H1 (cell line): ENCODE measurements at regions not wholly inside any gene's neighbourhood (a gene's known extent, or its start where the extent isn't known, plus 50 kb on each side); places are given as distances from the start of the nearest gene placed in this dataset.

ENCODE experiments used
- CTCF ChIA-PET: fragments of 300-600 bp; sonication (Branson Sonifier 250); formaldehyde crosslinking; loops from one replicate; lab custom pipeline; 2021; ENCODE audit not compliant: partially characterized antibody; lab: Charles Lee
- POLR2A ChIA-PET: fragments of 300-600 bp; sonication (Branson Sonifier 250); formaldehyde crosslinking; loops from one replicate; lab custom pipeline; 2021; ENCODE audit warnings: inconsistent platforms; ENCODE audit not compliant: partially characterized antibody; lab: Charles Lee
- DNase-seq, 2 experiments: peaks; one replicate each; pipeline versions ENCODE4 v3.0.0 to v3.0.0-alpha.2; 2010 to 2022; ENCODE audit warnings: low spot score in 2 of 2, low read depth in 1 of 2, mixed read lengths in 1 of 2
- FAIRE-seq: peaks from 2 replicates; lab custom pipeline; 2011; peaks lifted over from hg19 to GRCh38; lab: Jason Lieb, UNC
- H2AFZ ChIP-seq: 2 replicates; pipeline ENCODE4 v1.8.1; 2012; ENCODE audit warnings: low read length, inconsistent platforms
- H2AK5ac ChIP-seq: 2 replicates; pipeline ENCODE4 v1.6.1; 2013; ENCODE audit warnings: low read depth, low read length
- H2BK120ac ChIP-seq: replicated peaks from 2 replicates; pipeline ENCODE3; 2013; ENCODE audit warnings: low read depth, low read length, inconsistent platforms
- H2BK12ac ChIP-seq: 2 replicates; pipeline ENCODE4 v1.6.1; 2013; ENCODE audit warnings: low read depth, low read length
- H2BK15ac ChIP-seq: 2 replicates; pipeline ENCODE4 v1.6.1; 2013; ENCODE audit warnings: low read length
- H2BK20ac ChIP-seq: 2 replicates; pipeline ENCODE4 v1.6.1; 2013; ENCODE audit warnings: low read length
- H2BK5ac ChIP-seq: 2 replicates; pipeline ENCODE4 v1.6.1; 2013; ENCODE audit warnings: low read depth, low read length
- H3K14ac ChIP-seq: 2 replicates; pipeline ENCODE4 v1.6.1; 2013; ENCODE audit warnings: inconsistent platforms; ENCODE audit not compliant: insufficient read length
- H3K18ac ChIP-seq: 2 replicates; pipeline ENCODE4 v1.6.1; 2013; ENCODE audit warnings: low read length; ENCODE audit errors: extremely low read depth
- H3K23ac ChIP-seq: 2 replicates; pipeline ENCODE4 v1.6.1; 2013; ENCODE audit warnings: inconsistent platforms; ENCODE audit not compliant: insufficient read length
- H3K23me2 ChIP-seq: 2 replicates; pipeline ENCODE4 v1.6.1; 2013; ENCODE audit warnings: low read depth, low read length
- H3K27ac ChIP-seq: 2 replicates; pipeline ENCODE4 v1.6.1; 2011; ENCODE audit warnings: low read depth, low read length, inconsistent platforms
- H3K27me3 ChIP-seq, 4 experiments: replicated peaks in 1 of 4; 1 replicate in 1 of 4; 2 replicates in 3 of 4; pipeline versions ENCODE4 v1.6.1 to v1.8.1; 2011 to 2013; ENCODE audit warnings: low read length in 3 of 4, mild to moderate bottlenecking in 3 of 4, inconsistent platforms in 2 of 4, mixed read lengths in 2 of 4, moderate library complexity in 1 of 4; ENCODE audit not compliant: control insufficient read depth in 3 of 4, insufficient read depth in 3 of 4; ENCODE audit errors: extremely low read depth in 1 of 4
- H3K36me3 ChIP-seq, 4 experiments: 2 replicates each; pipeline versions ENCODE4 v1.6.1 to v1.8.1; 2011 to 2013; ENCODE audit warnings: mild to moderate bottlenecking in 4 of 4, low read length in 3 of 4, moderate library complexity in 2 of 4, control low read depth in 1 of 4, inconsistent platforms in 1 of 4; ENCODE audit not compliant: insufficient read depth in 4 of 4, control insufficient read depth in 2 of 4
- H3K4ac ChIP-seq: replicated peaks from 2 replicates; pipeline ENCODE3; 2013; ENCODE audit warnings: low read length, low read depth, mixed read lengths, inconsistent platforms; ENCODE audit not compliant: insufficient read length
- H3K4me1 ChIP-seq, 4 experiments: replicated peaks in 1 of 4; 1 replicate in 1 of 4; 2 replicates in 3 of 4; pipeline versions ENCODE4 v1.6.1 to v1.8.1; 2011 to 2013; ENCODE audit warnings: low read length in 3 of 4, inconsistent platforms in 2 of 4, mixed read lengths in 1 of 4; ENCODE audit not compliant: insufficient read depth in 4 of 4, control insufficient read depth in 3 of 4
- H3K4me2 ChIP-seq, 2 experiments: 2 replicates each; pipeline versions ENCODE4 v1.6.1 to v1.8.1; 2011 to 2013; ENCODE audit warnings: low read depth in 2 of 2, low read length in 2 of 2, control low read depth in 1 of 2, inconsistent platforms in 1 of 2, mild to moderate bottlenecking in 1 of 2; ENCODE audit not compliant: insufficient read depth in 1 of 2
- H3K4me3 ChIP-seq, 4 experiments: fragments of 200-600, 300-600 bp in 1 of 4; sonication (generic), shearing (Covaris generic), sonication (Bioruptor Twin) in 1 of 4; 2 replicates each; pipeline versions ENCODE4 v1.5.1 to v1.8.1; 2011 to 2016; ENCODE audit warnings: low read length in 4 of 4, low read depth in 3 of 4, control low read depth in 2 of 4, inconsistent platforms in 2 of 4, mild to moderate bottlenecking in 2 of 4, mixed read lengths in 1 of 4, moderate library complexity in 1 of 4; ENCODE audit not compliant: insufficient read depth in 2 of 4; ENCODE audit errors: extremely low read depth in 1 of 4
- H3K56ac ChIP-seq: replicated peaks from 2 replicates; pipeline ENCODE3; 2013; ENCODE audit warnings: low read depth, mild to moderate bottlenecking, mixed read lengths, low read length, inconsistent platforms; ENCODE audit not compliant: insufficient read length
- H3K79me1 ChIP-seq: 2 replicates; pipeline ENCODE4 v1.6.1; 2013; ENCODE audit warnings: low read depth, low read length, control low read depth
- H3K79me2 ChIP-seq, 2 experiments: 2 replicates each; pipeline versions ENCODE4 v1.6.1 to v1.8.1; 2012 to 2013; ENCODE audit warnings: low read length in 2 of 2, mild to moderate bottlenecking in 2 of 2, inconsistent platforms in 1 of 2; ENCODE audit not compliant: insufficient read depth in 2 of 2, control insufficient read depth in 1 of 2
- H3K9ac ChIP-seq, 4 experiments: replicated peaks in 1 of 4; 1 replicate in 1 of 4; 2 replicates in 3 of 4; pipeline versions ENCODE4 v1.6.1 to v1.8.1; 2011 to 2013; ENCODE audit warnings: low read depth in 3 of 4, low read length in 3 of 4, control low read depth in 2 of 4, mild to moderate bottlenecking in 2 of 4, moderate library complexity in 2 of 4, inconsistent platforms in 1 of 4; ENCODE audit errors: extremely low read depth in 1 of 4
- H3K9me3 ChIP-seq, 2 experiments: 2 replicates each; pipeline versions ENCODE4 v1.6.1 to v1.8.1; 2012 to 2013; ENCODE audit warnings: mild to moderate bottlenecking in 2 of 2, moderate library complexity in 2 of 2, control low read depth in 1 of 2, inconsistent platforms in 1 of 2, low read depth in 1 of 2, low read length in 1 of 2, mixed read lengths in 1 of 2; ENCODE audit not compliant: insufficient read depth in 2 of 2
- H4K20me1 ChIP-seq, 2 experiments: replicated peaks in 1 of 2; 2 replicates each; pipeline versions ENCODE3 to v1.8.1; 2011 to 2013; ENCODE audit warnings: inconsistent platforms in 2 of 2, low read length in 2 of 2, mild to moderate bottlenecking in 1 of 2; ENCODE audit not compliant: insufficient read depth in 2 of 2, control insufficient read depth in 1 of 2
- H4K5ac ChIP-seq: 2 replicates; pipeline ENCODE4 v1.6.1; 2013; ENCODE audit warnings: low read length, low read depth, mixed read lengths, inconsistent platforms; ENCODE audit not compliant: insufficient read length
- H4K8ac ChIP-seq: 2 replicates; pipeline ENCODE4 v1.8.0; 2013; ENCODE audit warnings: mild to moderate bottlenecking, moderate library complexity, low read length, inconsistent platforms; ENCODE audit not compliant: insufficient read depth; ENCODE audit errors: extremely low read depth
- H4K91ac ChIP-seq: replicated peaks from 2 replicates; pipeline ENCODE3; 2013; ENCODE audit warnings: low read length, mixed read lengths, inconsistent platforms; ENCODE audit not compliant: insufficient read length
- CEBPB ChIP-seq: IDR thresholded peaks from 2 replicates; pipeline ENCODE4 v1.6.1; 2012; ENCODE audit warnings: low read depth, low read length
- CHD2 ChIP-seq: IDR thresholded peaks from 2 replicates; pipeline ENCODE4 v1.6.1; 2012; ENCODE audit warnings: low read length, improper control_type of control experiment
- EP300 ChIP-seq, 2 experiments: IDR thresholded peaks; 1 replicate in 1 of 2; 2 replicates in 1 of 2; pipeline ENCODE4 v1.6.1; 2011 to 2012; ENCODE audit warnings: low read depth in 2 of 2, low read length in 2 of 2, mild to moderate bottlenecking in 2 of 2, borderline replicate concordance in 1 of 2, inconsistent platforms in 1 of 2, moderate library complexity in 1 of 2
- GABPA ChIP-seq: IDR thresholded peaks from 2 replicates; pipeline ENCODE4 v1.6.1; 2011; ENCODE audit warnings: mild to moderate bottlenecking, low read length, moderate library complexity, borderline replicate concordance; ENCODE audit not compliant: insufficient read depth
- JUN ChIP-seq: IDR thresholded peaks from 2 replicates; pipeline ENCODE4 v1.6.1; 2011; ENCODE audit warnings: low read depth, mild to moderate bottlenecking, improper control_type of control experiment, low read length
- NANOG ChIP-seq: IDR thresholded peaks from 2 replicates; pipeline ENCODE4 v1.6.1; 2011; ENCODE audit warnings: low read length, low read depth, mild to moderate bottlenecking, inconsistent platforms; ENCODE audit not compliant: insufficient read depth, poor library complexity, severe bottlenecking
- POLR2A ChIP-seq, 2 experiments: IDR thresholded peaks; 1 replicate in 1 of 2; 2 replicates in 1 of 2; pipeline ENCODE4 v1.6.1; 2011; ENCODE audit warnings: low read depth in 2 of 2, low read length in 2 of 2, mild to moderate bottlenecking in 2 of 2; ENCODE audit errors: control extremely low read depth in 1 of 2
- POU5F1 ChIP-seq: IDR thresholded peaks from 2 replicates; pipeline ENCODE4 v1.6.1; 2011; ENCODE audit warnings: low read depth, mild to moderate bottlenecking, low read length, moderate library complexity
- RBBP5 ChIP-seq: IDR thresholded peaks from 2 replicates; pipeline ENCODE4 v1.7.1; 2012; ENCODE audit warnings: low read depth, mild to moderate bottlenecking, inconsistent platforms, low read length, moderate library complexity, borderline replicate concordance
- RFX5 ChIP-seq: IDR thresholded peaks from 2 replicates; pipeline ENCODE4 v1.6.1; 2011; ENCODE audit warnings: low read depth, low read length, improper control_type of control experiment, borderline replicate concordance
- YY1 ChIP-seq: IDR thresholded peaks from 2 replicates; pipeline ENCODE4 v1.6.1; 2011; ENCODE audit warnings: low read depth, mild to moderate bottlenecking, low read length
- WGBS, 2 experiments: shearing (Covaris generic) in 1 of 2; methylation state at CpG; one replicate each; pipeline versions ENCODE4 v1.1.6 to v1.1.7; 2013 to 2015; ENCODE audit warnings: low lambda C conversion rate in 2 of 2, mixed read lengths in 2 of 2, inconsistent platforms in 1 of 2, low coverage in 1 of 2, missing lambda C conversion rate in 1 of 2; ENCODE audit not compliant: insufficient replicate concordance in 2 of 2, insufficient coverage in 1 of 2, insufficient read length in 1 of 2; ENCODE audit errors: extremely low coverage in 1 of 2, missing lambda C conversion rate in 1 of 2; 5-methylcytosine and 5-hydroxymethylcytosine counted together

GRCh38 chr10:2935647-2936386 lies 131.5 kb upstream of the PFKP start:
- Histone ChIP-seq H3K9me3 (no peaks in the 10 kb centered on the region), H2BK20ac (no peak overlapping the region), H3K9ac (no peak overlapping the region), H2BK120ac (no peak overlapping the region), H4K20me1 (no peaks in the 10 kb centered on the region), H4K8ac (no peak overlapping the region), H4K5ac (no peak overlapping the region), H3K4me2 (no peak overlapping the region), H3K27me3 (peaks cover 0 to 2% (median 0%) of the 10 kb centered on the region in 4 experiments; a peak in 1 of 7 replicates), H2BK12ac (no peak overlapping the region), H2BK5ac (no peak overlapping the region), H2AK5ac (no peak overlapping the region)
- WGBS, 2 experiments, result 92% methylated on average over 39 of the region's 39 CpGs; no CpG with 5 or more reads in 1 of the 2 experiments
- POLR2A ChIA-PET, result no interaction called here
- TF ChIP-seq CEBPB (no peak), JUN (no peak), RBBP5 (no peak), GABPA (no peak), POU5F1 (no peak), NANOG (no peak), POLR2A (IDR thresholded peaks at IDR 0.05; ENCODE audit: control extremely low read depth in 1 of 2, low read depth in 2 of 2, low read length in 2 of 2) (no peak), YY1 (no peak), RFX5 (no peak), CHD2 (no peak), EP300 (IDR thresholded peaks at IDR 0.05; ENCODE audit: borderline replicate concordance in 1 of 2, low read depth in 2 of 2, low read length in 2 of 2) (no peak)
- TF ChIP-seq, all 59 proteins: peak for 0
- CTCF ChIA-PET, result interaction anchor here (0.6 to 1.8 kb wide), 8 partner anchors 8 to 310 kb away, joined by 3 to 13 read pairs (median 4); no protein-coding TSS in a partner anchor
- H2AFZ ChIP-seq, result 0 out of 2 replicates have a peak overlapping the region, but pooled peaks have one; percentile 15
- FAIRE-seq, result no peak
- H3K79me2 ChIP-seq, result no peaks in the 10 kb centered on the region
- no peaks in the 10 kb centered on the region for H3K23me2 ChIP-seq
- no peak overlapping the region for H3K23ac ChIP-seq
- no peaks in the 10 kb centered on the region for H3K79me1 ChIP-seq
- H3K4ac ChIP-seq, result no peak overlapping the region
- no peak overlapping the region for H3K14ac ChIP-seq
- no peak overlapping the region for H4K91ac ChIP-seq
- no peak overlapping the region for H3K27ac ChIP-seq
- peaks cover 0 to 8% (median 3%) of the 10 kb centered on the region in 4 experiments; a peak in 4 of 7 replicates for H3K4me1 ChIP-seq
- H3K18ac ChIP-seq, result no peak overlapping the region
- H3K4me3 ChIP-seq, result no peak overlapping the region
- DNase-seq, result peak in 1 of 2 experiments; percentile 43
- no peak overlapping the region for H2BK15ac ChIP-seq
- no peak overlapping the region for H3K56ac ChIP-seq
- no peaks in the 10 kb centered on the region for H3K36me3 ChIP-seq
